GM19463 (cell line): ENCODE measurements at regions not wholly inside any gene's neighbourhood (a gene's known extent, or its start where the extent isn't known, plus 50 kb on each side); places are given as distances from the start of the nearest gene placed in this dataset.

Source experiments
- ATAC-seq: cut with Tn5 transposase; IDR thresholded peaks from one replicate; pipeline ENCODE4 v1.9.1; 2021; ENCODE audit warnings: mild to moderate bottlenecking, moderate library complexity; ENCODE audit not compliant: unreplicated experiment

GRCh38 chr3:197353001-197353866 is 54.8 kb upstream of the DLG1 start:
- no peak for ATAC-seq

GRCh38 chr3:197352382-197352781 is 54.0 kb upstream of the DLG1 start:
- no peak for ATAC-seq

- no peak for ATAC-seq
These were observed 52.0 kb upstream of the DLG1 start for GRCh38 chr3:197350446-197350845.

DNA sequence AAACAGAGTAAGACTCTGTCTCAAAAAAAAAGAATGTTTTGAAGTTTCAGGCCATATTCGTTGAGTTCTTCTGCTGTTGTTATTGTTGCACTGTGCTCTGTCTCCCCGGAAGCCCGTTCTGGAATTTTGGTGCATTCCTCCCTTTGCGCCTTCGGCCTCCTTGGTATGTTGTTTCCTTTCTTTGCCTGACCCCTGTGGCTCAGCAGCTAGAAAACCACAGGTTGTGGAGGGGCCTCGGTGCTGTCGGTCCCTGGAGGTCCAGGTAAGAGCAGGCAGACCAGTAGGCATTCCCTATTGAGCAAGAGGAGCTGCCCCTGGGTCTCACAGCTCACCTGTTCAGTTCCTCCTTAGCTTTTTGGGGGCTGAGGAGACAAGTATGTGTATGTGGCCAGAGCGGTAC is 51.0 kb upstream of the DLG1 start:
- no peak for ATAC-seq
